ENCODE measurements at regions not wholly inside any gene's neighbourhood (a gene's known extent, or its start where the extent isn't known, plus 50 kb on each side); places are given as distances from the start of the nearest gene placed in this dataset.

GRCh38 chr9:24460781-24461180 is 84.9 kb downstream of the IZUMO3 start:
- no peaks in the 10 kb centered on the region for H4K20me1 ChIP-seq (ENCODE audit: control insufficient read depth, extremely low read depth, insufficient read depth, low read length)
- H3K9me1 ChIP-seq (ENCODE audit: control insufficient read depth, extremely low read depth, insufficient read depth, low read length) = no peaks in the 10 kb centered on the region
- no peaks in the 10 kb centered on the region for H3K27me3 ChIP-seq (ENCODE audit: control insufficient read depth, extremely low read depth, insufficient read depth, low read length)
- H3K4me1 ChIP-seq (ENCODE audit: control insufficient read depth, extremely low read depth, insufficient read depth, low read length) = no peaks in the 10 kb centered on the region
- no peak for FAIRE-seq
- no peak overlapping the region for H3K4me3 ChIP-seq (ENCODE audit: control insufficient read depth in 2 of 3, extremely low read depth in 1 of 3, insufficient read depth in 2 of 3, low read depth in 1 of 3, low read length in 3 of 3)
- dilution Hi-C loops (cut with MboI; ENCODE audit: extremely low pct_ligation_motif_present, low sequenced_read_pairs) = no loop called here
- no peaks in the 10 kb centered on the region for H3K79me2 ChIP-seq (ENCODE audit: control insufficient read depth, insufficient read depth, low read length)
- H3K36me3 ChIP-seq (ENCODE audit: control insufficient read depth in 2 of 2, extremely low read depth in 1 of 2, insufficient read depth in 2 of 2, low read length in 2 of 2) = no peaks in the 10 kb centered on the region
- no peak for TF ChIP-seq CTCF (optimal IDR thresholded peaks at IDR 0.05 in 1 of 3, IDR thresholded peaks at IDR 0.05 in 1 of 3, conservative IDR thresholded peaks at IDR 0.05 in 1 of 3; ENCODE audit: extremely low read depth in 1 of 3, insufficient read depth in 2 of 3, low read length in 3 of 3)
- no peak for TF ChIP-seq EZH2 (IDR thresholded peaks at IDR 0.05; ENCODE audit: low read length)
- H3K4me2 ChIP-seq (ENCODE audit: control insufficient read depth, extremely low read depth, insufficient read depth, low read depth, low read length) = no peak overlapping the region
- no peaks in the 10 kb centered on the region for H3K9me3 ChIP-seq (ENCODE audit: control insufficient read depth, low read depth, low read length)
- no peak overlapping the region for H2AFZ ChIP-seq (ENCODE audit: control insufficient read depth, low read length)
- no peak for DNase-seq (ENCODE audit: low read depth, low spot score)
- H3K9ac ChIP-seq (ENCODE audit: control insufficient read depth, extremely low read depth, insufficient read depth, low read length) = no peak overlapping the region
- H3K27ac ChIP-seq (ENCODE audit: control insufficient read depth, insufficient read depth, low read length) = no peak overlapping the region

GRCh38 chr9:24459953-24460352 is 85.7 kb downstream of the IZUMO3 start:
- DNase-seq (ENCODE audit: low read depth, low spot score) = no peak
- H3K9me1 ChIP-seq (ENCODE audit: control insufficient read depth, extremely low read depth, insufficient read depth, low read length) = no peaks in the 10 kb centered on the region
- no peaks in the 10 kb centered on the region for H3K27me3 ChIP-seq (ENCODE audit: control insufficient read depth, extremely low read depth, insufficient read depth, low read length)
- H3K4me1 ChIP-seq (ENCODE audit: control insufficient read depth, extremely low read depth, insufficient read depth, low read length) = no peaks in the 10 kb centered on the region
- no peak for FAIRE-seq
- H3K79me2 ChIP-seq (ENCODE audit: control insufficient read depth, insufficient read depth, low read length) = no peaks in the 10 kb centered on the region
- TF ChIP-seq EZH2 (IDR thresholded peaks at IDR 0.05; ENCODE audit: low read length) (no peak), CTCF (optimal IDR thresholded peaks at IDR 0.05 in 1 of 3, IDR thresholded peaks at IDR 0.05 in 1 of 3, conservative IDR thresholded peaks at IDR 0.05 in 1 of 3; ENCODE audit: extremely low read depth in 1 of 3, insufficient read depth in 2 of 3, low read length in 3 of 3) (no peak)
- H4K20me1 ChIP-seq (ENCODE audit: control insufficient read depth, extremely low read depth, insufficient read depth, low read length) = no peaks in the 10 kb centered on the region
- no peak overlapping the region for H2AFZ ChIP-seq (ENCODE audit: control insufficient read depth, low read length)
- H3K9me3 ChIP-seq (ENCODE audit: control insufficient read depth, low read depth, low read length) = no peaks in the 10 kb centered on the region
- no peak overlapping the region for H3K27ac ChIP-seq (ENCODE audit: control insufficient read depth, insufficient read depth, low read length)
- H3K4me3 ChIP-seq (ENCODE audit: control insufficient read depth in 2 of 3, extremely low read depth in 1 of 3, insufficient read depth in 2 of 3, low read depth in 1 of 3, low read length in 3 of 3) = no peak overlapping the region
- H3K9ac ChIP-seq (ENCODE audit: control insufficient read depth, extremely low read depth, insufficient read depth, low read length) = no peak overlapping the region
- no peak overlapping the region for H3K4me2 ChIP-seq (ENCODE audit: control insufficient read depth, extremely low read depth, insufficient read depth, low read depth, low read length)
- H3K36me3 ChIP-seq (ENCODE audit: control insufficient read depth in 2 of 2, extremely low read depth in 1 of 2, insufficient read depth in 2 of 2, low read length in 2 of 2) = no peaks in the 10 kb centered on the region
- dilution Hi-C loops (cut with MboI; ENCODE audit: extremely low pct_ligation_motif_present, low sequenced_read_pairs) = no loop called here
